Activated CD8-positive, alpha-beta memory T cell treated with anti-CD3 and anti-CD28 coated beads for 1 hour (primary cell): ENCODE measurements at regions not wholly inside any gene's neighbourhood (a gene's known extent, or its start where the extent isn't known, plus 50 kb on each side); places are given as distances from the start of the nearest gene placed in this dataset.

ENCODE experiments used
- DNase-seq, 2 donors: peaks; one replicate each; pipeline ENCODE4 v3.0.0-alpha.2; 2020; ENCODE audit warnings: low read depth in 1 of 2; ENCODE audit errors: extremely low read depth in 1 of 2

- no peak for DNase-seq
Observed at GRCh38 chr7:67738145-67738544, 741.5 kb downstream of the TYW1 start.

- no peak for DNase-seq
Observed at GRCh38 chr7:67738958-67739357, 742.3 kb downstream of the TYW1 start.

GRCh38 chr7:67743501-67743900, 746.9 kb downstream of the TYW1 start:
- DNase-seq = no peak

- no peak for DNase-seq
Observed at GRCh38 chr7:67752227-67752626, 755.6 kb downstream of the TYW1 start.

GRCh38 chr7:67753891-67754290, 757.3 kb downstream of the TYW1 start:
- DNase-seq = no peak

- DNase-seq = no peak
Observed at GRCh38 chr7:67754651-67755050, 758.0 kb downstream of the TYW1 start.

- no peak for DNase-seq
Observed at GRCh38 chr7:67758551-67758950, 761.9 kb downstream of the TYW1 start.

- no peak for DNase-seq
Observed at GRCh38 chr7:67760971-67761370, 764.3 kb downstream of the TYW1 start.

- DNase-seq = no peak
Observed at GRCh38 chr7:67762516-67762915, 765.9 kb downstream of the TYW1 start.

GRCh38 chr7:67764289-67764688, 767.7 kb downstream of the TYW1 start:
- DNase-seq = no peak

GRCh38 chr7:67765481-67766175, 769.0 kb downstream of the TYW1 start:
- DNase-seq = no peak

GRCh38 chr7:67766906-67767410, 770.3 kb downstream of the TYW1 start:
- DNase-seq = no peak

GRCh38 chr7:67771846-67772605, 775.4 kb downstream of the TYW1 start:
- no peak for DNase-seq

GRCh38 chr7:67773081-67773480, 776.4 kb downstream of the TYW1 start:
- DNase-seq = no peak

GRCh38 chr7:67777119-67777518, 780.5 kb downstream of the TYW1 start:
- DNase-seq = no peak

- no peak for DNase-seq
Observed at GRCh38 chr7:67781841-67782240, 785.2 kb downstream of the TYW1 start.

- no peak for DNase-seq
Observed at GRCh38 chr7:67786021-67786420, 789.4 kb downstream of the TYW1 start.

GRCh38 chr7:67788669-67789068, 792.0 kb downstream of the TYW1 start:
- no peak for DNase-seq

GRCh38 chr7:67791918-67792317, 795.3 kb downstream of the TYW1 start:
- no peak for DNase-seq

GRCh38 chr7:67794544-67794943, 797.9 kb downstream of the TYW1 start:
- DNase-seq = no peak

- no peak for DNase-seq
Observed at GRCh38 chr7:67803789-67804188, 807.2 kb downstream of the TYW1 start.

- no peak for DNase-seq
Observed at GRCh38 chr7:67805921-67806471, 809.4 kb downstream of the TYW1 start.
